MCF 10A (cell line): ENCODE measurements at regions not wholly inside any gene's neighbourhood (a gene's known extent, or its start where the extent isn't known, plus 50 kb on each side); places are given as distances from the start of the nearest gene placed in this dataset.

Source experiments
- BruUV-seq: library from RNA; stranded (reverse); fragments of 400-500 nt; replicated peaks from 2 replicates; lab custom pipeline; 2021; lab: Mats Ljungman, UMichigan
- CTCF ChIA-PET: fragments of 300-600 bp; sonication (Branson Sonifier 250); formaldehyde crosslinking; extraction: SDS; loops from one replicate; lab custom pipeline; 2021; ENCODE audit warnings: antibody characterized with exemption, inconsistent platforms; lab: Yijun Ruan, JAX
- POLR2A ChIA-PET: fragments of 300-600, 350-650 bp; sonication (Branson Sonifier 250); formaldehyde crosslinking; extraction: SDS; loops from one replicate; lab custom pipeline; 2020; ENCODE audit warnings: antibody characterized with exemption, inconsistent platforms; lab: Yijun Ruan, JAX
- DNase-seq: peaks from one replicate; pipeline ENCODE4 v3.0.0-alpha.2; 2018; ENCODE audit not compliant: unreplicated experiment
- H3K27ac Mint-ChIP-seq: one replicate; pipeline ENCODE4 v1.8.0; 2022; ENCODE audit warnings: mild to moderate bottlenecking, low read depth, mixed read lengths; ENCODE audit not compliant: unreplicated experiment
- H3K27me3 Mint-ChIP-seq: one replicate; pipeline ENCODE4 v1.8.0; 2022; ENCODE audit warnings: mixed read lengths; ENCODE audit not compliant: insufficient read depth, unreplicated experiment
- H3K36me3 Mint-ChIP-seq: one replicate; pipeline ENCODE4 v1.8.0; 2022; ENCODE audit warnings: mild to moderate bottlenecking, moderate library complexity, mixed read lengths; ENCODE audit not compliant: insufficient read depth, unreplicated experiment
- H3K4me1 Mint-ChIP-seq: one replicate; pipeline ENCODE4 v1.8.0; 2022; ENCODE audit warnings: mixed read lengths; ENCODE audit not compliant: insufficient read depth, unreplicated experiment
- H3K4me3 Mint-ChIP-seq: one replicate; pipeline ENCODE4 v1.8.0; 2022; ENCODE audit warnings: mild to moderate bottlenecking, moderate library complexity, mixed read lengths; ENCODE audit not compliant: unreplicated experiment
- H3K9me3 Mint-ChIP-seq: one replicate; pipeline ENCODE4 v1.8.0; 2022; ENCODE audit warnings: mixed read lengths; ENCODE audit not compliant: unreplicated experiment
- CTCF ChIP-seq: fragments of 200-600 bp; IDR thresholded peaks from one replicate; pipeline ENCODE4 v1.8.0; 2022; ENCODE audit warnings: antibody characterized with exemption, mild to moderate bottlenecking; ENCODE audit not compliant: unreplicated experiment
- intact Hi-C: fragments of 100-400 bp; cut with micrococcal nuclease; formaldehyde crosslinking; loops from 2 replicates; pipeline ENCODE4 v1.14.1; 2022

DNA sequence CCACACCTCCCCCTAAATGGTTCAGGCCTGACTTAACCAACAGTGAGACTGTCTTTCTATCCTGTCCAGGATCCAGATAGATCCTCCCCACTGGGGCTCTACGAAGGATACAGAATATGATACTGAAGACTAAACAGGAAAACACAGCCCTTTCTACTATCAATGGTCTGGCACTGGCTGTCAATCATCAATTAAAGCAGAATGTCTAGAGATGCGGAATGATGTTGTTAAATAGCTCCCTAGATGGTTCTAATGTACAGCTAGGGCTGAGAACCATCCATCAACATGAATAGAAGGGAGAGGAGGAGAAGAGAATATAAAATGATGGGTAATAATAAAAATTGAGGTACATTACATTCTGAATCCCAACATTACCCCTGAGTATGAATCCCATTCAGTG lies 314.3 kb upstream of the CELF2 start:
- H3K27me3 Mint-ChIP-seq = no peaks in the 10 kb centered on the region
- no peaks in the 10 kb centered on the region for H3K9me3 Mint-ChIP-seq
- no peak for TF ChIP-seq CTCF
- no peak overlapping the region for H3K27ac Mint-ChIP-seq
- H3K36me3 Mint-ChIP-seq = peaks cover 5% of the 10 kb centered on the region
- POLR2A ChIA-PET = no interaction called here
- DNase-seq = no peak
- CTCF ChIA-PET = no interaction called here
- no peak overlapping the region for H3K4me3 Mint-ChIP-seq
- intact Hi-C loops = no loop called here
- H3K4me1 Mint-ChIP-seq = no peaks in the 10 kb centered on the region
- no TSS peak for BruUV-seq

DNA sequence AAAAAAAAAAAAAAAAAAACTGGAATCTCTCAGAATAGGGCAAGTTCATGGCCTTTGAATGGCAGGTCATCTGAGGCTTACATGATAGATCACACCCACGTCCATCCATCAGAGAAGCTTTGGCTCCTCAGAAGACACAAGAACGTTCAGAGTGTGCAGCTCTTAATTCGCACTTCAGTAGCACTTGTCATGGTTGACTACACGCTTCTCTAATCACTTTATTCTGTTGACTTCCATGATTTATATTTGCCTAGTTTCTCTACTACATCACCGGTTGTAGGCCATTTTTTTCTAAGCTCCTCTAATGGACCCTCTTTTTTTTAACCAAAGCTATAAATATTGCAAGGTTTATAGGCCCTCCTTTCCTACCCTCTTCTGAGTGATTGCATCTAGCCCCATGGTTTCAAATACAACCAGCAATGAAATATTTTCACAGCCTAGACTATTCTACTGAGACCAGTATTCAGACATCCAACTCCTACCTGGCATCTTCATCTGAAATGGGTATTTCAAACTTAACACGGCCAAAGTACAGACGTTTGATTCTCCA lies 305.4 kb upstream of the CELF2 start:
- BruUV-seq = no TSS peak
- ChIA-PET CTCF (interaction anchor here (0.6 kb wide), 1 partner anchor 352 kb away, joined by 4 read pairs; no protein-coding TSS in a partner anchor), POLR2A (interaction anchor here (0.6 kb wide), 1 partner anchor 318 kb away, joined by 3 read pairs; no protein-coding TSS in a partner anchor)
- no peak for TF ChIP-seq CTCF
- no peak for DNase-seq
- Mint-ChIP-seq H3K4me1 (no peaks in the 10 kb centered on the region), H3K9me3 (peaks cover 11% of the 10 kb centered on the region), H3K27ac (no peak overlapping the region), H3K36me3 (no peaks in the 10 kb centered on the region), H3K27me3 (no peaks in the 10 kb centered on the region), H3K4me3 (no peak overlapping the region)
- intact Hi-C loops = no loop called here

- Mint-ChIP-seq H3K36me3 (no peaks in the 10 kb centered on the region), H3K9me3 (peaks cover 11% of the 10 kb centered on the region), H3K27ac (no peak overlapping the region), H3K4me1 (no peaks in the 10 kb centered on the region), H3K4me3 (no peak overlapping the region), H3K27me3 (no peaks in the 10 kb centered on the region)
- ChIA-PET CTCF (interaction anchor here (0.7 kb wide), 1 partner anchor 8 kb away, joined by 3 read pairs; no protein-coding TSS in a partner anchor), POLR2A (interaction anchor here (0.6 kb wide), 1 partner anchor 836 kb away, joined by 3 read pairs; no protein-coding TSS in a partner anchor)
- BruUV-seq = no TSS peak
- intact Hi-C loops = no loop called here
- DNase-seq = no peak
- no peak for TF ChIP-seq CTCF
Measured at GRCh38 chr10:10714327-10714726, 303.3 kb upstream of the CELF2 start.

- no peaks in the 10 kb centered on the region for H3K4me1 Mint-ChIP-seq
- H3K27me3 Mint-ChIP-seq = no peaks in the 10 kb centered on the region
- DNase-seq = no peak
- no peaks in the 10 kb centered on the region for H3K36me3 Mint-ChIP-seq
- H3K27ac Mint-ChIP-seq = no peak overlapping the region
- CTCF ChIA-PET = interaction anchor here (0.7 kb wide), 1 partner anchor 224 kb away, joined by 3 read pairs; no protein-coding TSS in a partner anchor
- no TSS peak for BruUV-seq
- H3K9me3 Mint-ChIP-seq = peaks cover 11% of the 10 kb centered on the region
- intact Hi-C loops = no loop called here
- H3K4me3 Mint-ChIP-seq = no peak overlapping the region
- no peak for TF ChIP-seq CTCF
- POLR2A ChIA-PET = no interaction called here
Measured at GRCh38 chr10:10716972-10717371, 300.7 kb upstream of the CELF2 start.
